ENCODE measurements at regions not wholly inside any gene's neighbourhood (a gene's known extent, or its start where the extent isn't known, plus 50 kb on each side); places are given as distances from the start of the nearest gene placed in this dataset.

GRCh38 chr5:171675511-171675910, 110.1 kb upstream of the SMIM23 start:
- DNase-seq (ENCODE audit: low spot score in 2 of 2) = no peak
- Histone ChIP-seq H3K27me3 (ENCODE audit: low read depth) (peaks cover 3% of the 10 kb centered on the region; the same call in 1 of the 2 replicates), H3K36me3 (replicated peaks) (no peaks in the 10 kb centered on the region), H3K4me3 (no peak overlapping the region), H3K4me1 (no peaks in the 10 kb centered on the region), H3K9me3 (no peaks in the 10 kb centered on the region)
- in situ Hi-C loops (cut with MboI; ENCODE audit: low sequenced_read_pairs) = no loop called here

GRCh38 chr5:171676286-171676944, 109.2 kb upstream of the SMIM23 start:
- no peak for DNase-seq (ENCODE audit: low spot score in 2 of 2)
- in situ Hi-C loops (cut with MboI; ENCODE audit: low sequenced_read_pairs) = no loop called here
- Histone ChIP-seq H3K27me3 (ENCODE audit: low read depth) (no peaks in the 10 kb centered on the region; the same call in 1 of the 2 replicates), H3K4me3 (no peak overlapping the region), H3K36me3 (replicated peaks) (no peaks in the 10 kb centered on the region), H3K9me3 (no peaks in the 10 kb centered on the region), H3K4me1 (no peaks in the 10 kb centered on the region)

- DNase-seq (ENCODE audit: low spot score in 2 of 2) = no peak
- in situ Hi-C loops (cut with MboI; ENCODE audit: low sequenced_read_pairs) = no loop called here
- H3K4me3 ChIP-seq = no peak overlapping the region
- no peaks in the 10 kb centered on the region; the same call in 1 of the 2 replicates for H3K27me3 ChIP-seq (ENCODE audit: low read depth)
- H3K9me3 ChIP-seq = no peaks in the 10 kb centered on the region
- no peaks in the 10 kb centered on the region for H3K36me3 ChIP-seq (replicated peaks)
- H3K4me1 ChIP-seq = no peaks in the 10 kb centered on the region
These were observed 107.0 kb upstream of the SMIM23 start for GRCh38 chr5:171678646-171679045.

GRCh38 chr5:171680485-171680884, 105.1 kb upstream of the SMIM23 start:
- in situ Hi-C loops (cut with MboI; ENCODE audit: low sequenced_read_pairs) = no loop called here
- H3K4me3 ChIP-seq = no peak overlapping the region
- H3K27me3 ChIP-seq (ENCODE audit: low read depth) = peaks cover 4% of the 10 kb centered on the region; the same call in 1 of the 2 replicates
- no peaks in the 10 kb centered on the region for H3K36me3 ChIP-seq (replicated peaks)
- H3K4me1 ChIP-seq = no peaks in the 10 kb centered on the region
- no peaks in the 10 kb centered on the region for H3K9me3 ChIP-seq
- DNase-seq (ENCODE audit: low spot score in 2 of 2) = no peak

- peaks cover 4% of the 10 kb centered on the region; the same call in 1 of the 2 replicates for H3K27me3 ChIP-seq (ENCODE audit: low read depth)
- in situ Hi-C loops (cut with MboI; ENCODE audit: low sequenced_read_pairs) = no loop called here
These were observed 104.6 kb upstream of the SMIM23 start for GRCh38 chr5:171681061-171681460.

GRCh38 chr5:171681677-171682076, 103.9 kb upstream of the SMIM23 start:
- Histone ChIP-seq H3K36me3 (replicated peaks) (no peaks in the 10 kb centered on the region), H3K27me3 (ENCODE audit: low read depth) (peaks cover 4% of the 10 kb centered on the region; the same call in 1 of the 2 replicates), H3K9me3 (no peaks in the 10 kb centered on the region), H3K4me3 (no peak overlapping the region), H3K4me1 (no peaks in the 10 kb centered on the region)
- no peak for DNase-seq (ENCODE audit: low spot score in 2 of 2)
- in situ Hi-C loops (cut with MboI; ENCODE audit: low sequenced_read_pairs) = no loop called here

More at GRCh38 chr5:171681061-171681460, 104.6 kb upstream of the SMIM23 start:
- Histone ChIP-seq H3K4me3 (no peak overlapping the region), H3K4me1 (no peaks in the 10 kb centered on the region), H3K36me3 (replicated peaks) (no peaks in the 10 kb centered on the region), H3K9me3 (no peaks in the 10 kb centered on the region)
- DNase-seq (ENCODE audit: low spot score in 2 of 2) = no peak

GRCh38 chr5:171682801-171683200, 102.8 kb upstream of the SMIM23 start:
- no peak for DNase-seq (ENCODE audit: low spot score in 2 of 2)
- H3K36me3 ChIP-seq (replicated peaks) = no peaks in the 10 kb centered on the region
- no peaks in the 10 kb centered on the region for H3K4me1 ChIP-seq
- H3K27me3 ChIP-seq (ENCODE audit: low read depth) = peaks cover 4% of the 10 kb centered on the region; the same call in 1 of the 2 replicates
- H3K9me3 ChIP-seq = no peaks in the 10 kb centered on the region
- no peak overlapping the region for H3K4me3 ChIP-seq
- in situ Hi-C loops (cut with MboI; ENCODE audit: low sequenced_read_pairs) = no loop called here

- no peak for DNase-seq (ENCODE audit: low spot score in 2 of 2)
- H3K36me3 ChIP-seq (replicated peaks) = no peaks in the 10 kb centered on the region
- no peak overlapping the region for H3K4me3 ChIP-seq
- in situ Hi-C loops (cut with MboI; ENCODE audit: low sequenced_read_pairs) = no loop called here
- peaks cover 4% of the 10 kb centered on the region; the same call in 1 of the 2 replicates for H3K27me3 ChIP-seq (ENCODE audit: low read depth)
- H3K9me3 ChIP-seq = no peaks in the 10 kb centered on the region
- H3K4me1 ChIP-seq = no peaks in the 10 kb centered on the region
These were observed 101.4 kb upstream of the SMIM23 start for GRCh38 chr5:171684169-171684568.

GRCh38 chr5:171688696-171689495, 96.7 kb upstream of the SMIM23 start:
- no peaks in the 10 kb centered on the region for H3K9me3 ChIP-seq
- H3K4me1 ChIP-seq = no peaks in the 10 kb centered on the region
- no peaks in the 10 kb centered on the region for H3K36me3 ChIP-seq (replicated peaks)
- 0 out of 2 replicates have a peak, but pooled peaks cover 4% of the 10 kb centered on the region for H3K27me3 ChIP-seq (ENCODE audit: low read depth)
- peak in 1 of 2 experiments; percentile 12 for DNase-seq (ENCODE audit: low spot score in 2 of 2)
- H3K4me3 ChIP-seq = no peak overlapping the region
- in situ Hi-C loops (cut with MboI; ENCODE audit: low sequenced_read_pairs) = no loop called here

- no peak for DNase-seq (ENCODE audit: low spot score in 2 of 2)
- H3K27me3 ChIP-seq (ENCODE audit: low read depth) = no peaks in the 10 kb centered on the region
- in situ Hi-C loops (cut with MboI; ENCODE audit: low sequenced_read_pairs) = no loop called here
- no peaks in the 10 kb centered on the region for H3K9me3 ChIP-seq
- H3K4me3 ChIP-seq = no peak overlapping the region
- H3K36me3 ChIP-seq (replicated peaks) = no peaks in the 10 kb centered on the region
- no peaks in the 10 kb centered on the region for H3K4me1 ChIP-seq
These were observed 95.7 kb upstream of the SMIM23 start for GRCh38 chr5:171689853-171690417.

- in situ Hi-C loops (cut with MboI; ENCODE audit: low sequenced_read_pairs) = no loop called here
These were observed 93.5 kb upstream of the SMIM23 start for GRCh38 chr5:171692107-171692506.

GRCh38 chr5:171692936-171693335, 92.7 kb upstream of the SMIM23 start:
- H3K27me3 ChIP-seq (ENCODE audit: low read depth) = no peaks in the 10 kb centered on the region
- no peaks in the 10 kb centered on the region for H3K4me1 ChIP-seq

More at GRCh38 chr5:171692107-171692506, 93.5 kb upstream of the SMIM23 start:
- Histone ChIP-seq H3K4me1 (no peaks in the 10 kb centered on the region), H3K36me3 (replicated peaks) (no peaks in the 10 kb centered on the region), H3K27me3 (ENCODE audit: low read depth) (no peaks in the 10 kb centered on the region), H3K4me3 (no peak overlapping the region), H3K9me3 (no peaks in the 10 kb centered on the region)
- DNase-seq (ENCODE audit: low spot score in 2 of 2) = no peak

GRCh38 chr5:171693412-171693811, 92.2 kb upstream of the SMIM23 start:
- no peaks in the 10 kb centered on the region for H3K9me3 ChIP-seq
- H3K27me3 ChIP-seq (ENCODE audit: low read depth) = no peaks in the 10 kb centered on the region
- DNase-seq (ENCODE audit: low spot score in 2 of 2) = no peak
- in situ Hi-C loops (cut with MboI; ENCODE audit: low sequenced_read_pairs) = no loop called here
- no peaks in the 10 kb centered on the region for H3K4me1 ChIP-seq
- no peak overlapping the region for H3K4me3 ChIP-seq
- H3K36me3 ChIP-seq (replicated peaks) = no peaks in the 10 kb centered on the region

More at GRCh38 chr5:171692936-171693335, 92.7 kb upstream of the SMIM23 start:
- no peaks in the 10 kb centered on the region for H3K9me3 ChIP-seq
- no peak overlapping the region for H3K4me3 ChIP-seq
- in situ Hi-C loops (cut with MboI; ENCODE audit: low sequenced_read_pairs) = no loop called here
- DNase-seq (ENCODE audit: low spot score in 2 of 2) = no peak
- no peaks in the 10 kb centered on the region for H3K36me3 ChIP-seq (replicated peaks)

GRCh38 chr5:171695804-171696203, 89.8 kb upstream of the SMIM23 start:
- no peaks in the 10 kb centered on the region for H3K27me3 ChIP-seq (ENCODE audit: low read depth)
- no peaks in the 10 kb centered on the region for H3K4me1 ChIP-seq
- no peak overlapping the region for H3K4me3 ChIP-seq
- H3K9me3 ChIP-seq = no peaks in the 10 kb centered on the region
- in situ Hi-C loops (cut with MboI; ENCODE audit: low sequenced_read_pairs) = no loop called here
- DNase-seq (ENCODE audit: low spot score in 2 of 2) = no peak
- H3K36me3 ChIP-seq (replicated peaks) = no peaks in the 10 kb centered on the region

Measured in HAP-1 (cell line).